Breast epithelium (tissue), 4 donors: ENCODE measurements at regions not wholly inside any gene's neighbourhood (a gene's known extent, or its start where the extent isn't known, plus 50 kb on each side); places are given as distances from the start of the nearest gene placed in this dataset.

Experiments
- DNase-seq, 2 donors: peaks; one replicate each; pipeline ENCODE4 v3.0.0-alpha.2; 2019; ENCODE audit warnings: low spot score in 2 of 2
- H3K27ac ChIP-seq, 2 donors: fragments of 200-600 bp; sonication (generic) in 1 of 2; one replicate each; pipeline ENCODE4 v1.5.1; 2016 to 2019; ENCODE audit warnings: mild to moderate bottlenecking in 1 of 2
- H3K27me3 ChIP-seq, 2 donors: fragments of 200-600 bp; sonication (generic) in 1 of 2; one replicate each; pipeline versions ENCODE4 v1.5.1 to v1.6.0; 2017 to 2019; ENCODE audit warnings: control low read depth in 1 of 2, mild to moderate bottlenecking in 1 of 2
- H3K36me3 ChIP-seq: fragments of 200-600 bp; one replicate; pipeline ENCODE4 v1.5.1; 2019
- H3K4me1 ChIP-seq, 2 donors: fragments of 200-600 bp; sonication (generic); one replicate each; pipeline ENCODE4 v1.5.1; 2016 to 2019; ENCODE audit warnings: control low read depth in 1 of 2
- H3K4me3 ChIP-seq, 3 donors: fragments of 200-600 bp; sonication (generic); 1 replicate in 2 of 3; 2 replicates in 1 of 3; pipeline ENCODE4 v1.5.1; 2016 to 2019; ENCODE audit warnings: mild to moderate bottlenecking in 3 of 3, moderate library complexity in 2 of 3
- H3K9me3 ChIP-seq, 2 donors: fragments of 200-600 bp; sonication (generic) in 1 of 2; one replicate each; pipeline ENCODE4 v1.5.1; 2016 to 2019; ENCODE audit warnings: control low read depth in 1 of 2
- CTCF ChIP-seq, 3 donors: fragments of 450-650 bp; IDR thresholded peaks; one replicate each; pipeline ENCODE4 v1.5.1; 2016 to 2017; ENCODE audit warnings: antibody characterized with exemption in 3 of 3, mild to moderate bottlenecking in 3 of 3, moderate library complexity in 3 of 3
- POLR2A ChIP-seq: fragments of 450-650 bp; IDR thresholded peaks from one replicate; pipeline ENCODE4 v1.6.1; 2016; ENCODE audit warnings: antibody characterized with exemption, mild to moderate bottlenecking, moderate library complexity
- POLR2AphosphoS5 ChIP-seq, 3 donors: sonication (generic); formaldehyde crosslinking; IDR thresholded peaks; one replicate each; pipeline ENCODE4 v1.6.1; 2017; ENCODE audit warnings: antibody characterized with exemption in 3 of 3
- intact Hi-C: fragments of 100-400 bp; cut with DNase I; formaldehyde crosslinking; loops from one replicate; pipeline ENCODE4 v1.15.1; 2023; ENCODE audit warnings: low total_unique reads

GRCh38 chr3:59385547-59385946 is 335.7 kb upstream of the CFAP20DC start:
- intact Hi-C loops, result no loop called here

GRCh38 chr3:59381282-59381681 is 331.5 kb upstream of the CFAP20DC start:
- TF ChIP-seq POLR2A, result no peak
- no peak for TF ChIP-seq POLR2AphosphoS5 (IDR thresholded peaks at IDR 0.05)
- no peak for TF ChIP-seq CTCF (IDR thresholded peaks at IDR 0.05)
- intact Hi-C loops, result no loop called here
- no peak for DNase-seq

More at GRCh38 chr3:59385547-59385946, 335.7 kb upstream of the CFAP20DC start:
- DNase-seq, result no peak
- Histone ChIP-seq H3K27me3 (no peaks in the 10 kb centered on the region), H3K4me1 (no peaks in the 10 kb centered on the region), H3K9me3 (no peaks in the 10 kb centered on the region), H3K27ac (no peak overlapping the region), H3K4me3 (no peak overlapping the region), H3K36me3 (no peaks in the 10 kb centered on the region)
- no peak for TF ChIP-seq POLR2AphosphoS5 (IDR thresholded peaks at IDR 0.05)
- TF ChIP-seq POLR2A, result no peak
- no peak for TF ChIP-seq CTCF (IDR thresholded peaks at IDR 0.05)

GRCh38 chr3:59380146-59380545 is 330.3 kb upstream of the CFAP20DC start:
- DNase-seq, result no peak
- no peaks in the 10 kb centered on the region for H3K9me3 ChIP-seq
- H3K4me1 ChIP-seq, result no peaks in the 10 kb centered on the region
- no peaks in the 10 kb centered on the region for H3K27me3 ChIP-seq
- intact Hi-C loops, result no loop called here
- no peaks in the 10 kb centered on the region for H3K36me3 ChIP-seq
- H3K27ac ChIP-seq, result no peak overlapping the region
- TF ChIP-seq POLR2A (no peak), CTCF (IDR thresholded peaks at IDR 0.05) (no peak), POLR2AphosphoS5 (IDR thresholded peaks at IDR 0.05) (no peak)
- no peak overlapping the region for H3K4me3 ChIP-seq

More at GRCh38 chr3:59381282-59381681, 331.5 kb upstream of the CFAP20DC start:
- Histone ChIP-seq H3K27ac (no peak overlapping the region), H3K9me3 (no peaks in the 10 kb centered on the region), H3K4me1 (no peaks in the 10 kb centered on the region), H3K36me3 (no peaks in the 10 kb centered on the region), H3K27me3 (no peaks in the 10 kb centered on the region), H3K4me3 (no peak overlapping the region)

GRCh38 chr3:59374818-59375211 is 325.0 kb upstream of the CFAP20DC start:
- no peaks in the 10 kb centered on the region for H3K36me3 ChIP-seq
- H3K27ac ChIP-seq, result no peak overlapping the region
- no peaks in the 10 kb centered on the region for H3K27me3 ChIP-seq
- no peaks in the 10 kb centered on the region for H3K9me3 ChIP-seq
- no peaks in the 10 kb centered on the region for H3K4me1 ChIP-seq
- TF ChIP-seq POLR2A (no peak), POLR2AphosphoS5 (IDR thresholded peaks at IDR 0.05) (no peak), CTCF (IDR thresholded peaks at IDR 0.05) (no peak)
- DNase-seq, result no peak
- intact Hi-C loops, result no loop called here
- H3K4me3 ChIP-seq, result no peak overlapping the region

GRCh38 chr3:59374091-59374817 is 324.4 kb upstream of the CFAP20DC start:
- Histone ChIP-seq H3K27me3 (no peaks in the 10 kb centered on the region), H3K9me3 (no peaks in the 10 kb centered on the region), H3K27ac (no peak overlapping the region), H3K4me1 (no peaks in the 10 kb centered on the region), H3K4me3 (no peak overlapping the region), H3K36me3 (no peaks in the 10 kb centered on the region)
- no peak for TF ChIP-seq CTCF (IDR thresholded peaks at IDR 0.05)
- TF ChIP-seq POLR2A, result no peak
- no peak for TF ChIP-seq POLR2AphosphoS5 (IDR thresholded peaks at IDR 0.05)
- intact Hi-C loops, result no loop called here
- peak in 1 of 2 donors; percentile 21 for DNase-seq
